ENCODE measurements at regions not wholly inside any gene's neighbourhood (a gene's known extent, or its start where the extent isn't known, plus 50 kb on each side); places are given as distances from the start of the nearest gene placed in this dataset.

DNA sequence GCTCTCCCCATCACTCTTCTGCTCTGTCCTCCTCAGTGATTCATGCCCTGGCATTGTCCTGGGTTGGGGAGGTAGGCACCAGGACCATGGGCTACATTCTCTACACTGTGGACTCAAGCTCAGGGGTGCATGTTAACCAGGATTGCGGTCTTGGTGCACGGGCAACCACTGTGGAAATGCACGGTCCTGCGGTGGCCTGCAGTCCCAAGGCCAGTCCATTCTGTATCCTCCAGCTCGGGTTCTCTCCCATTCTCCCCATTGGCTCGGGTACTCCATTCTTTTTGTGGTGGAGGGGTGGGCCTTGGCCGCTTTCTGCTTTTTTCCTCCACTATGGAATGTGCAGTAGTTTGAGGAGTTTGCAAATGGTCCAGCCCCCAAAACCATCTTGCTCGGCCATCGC is 215.0 kb upstream of the MYT1L start:
- no peak for TF ChIP-seq CTCF (IDR thresholded peaks at IDR 0.05)
- TF ChIP-seq POLR2A (IDR thresholded peaks at IDR 0.05; ENCODE audit: low read depth) = no peak
